HEK293T (cell line): ENCODE measurements at regions not wholly inside any gene's neighbourhood (a gene's known extent, or its start where the extent isn't known, plus 50 kb on each side); places are given as distances from the start of the nearest gene placed in this dataset.

Source experiments
- BHLHE40 ChIP-seq: fragments of 450-650 bp; IDR thresholded peaks from 2 replicates; pipeline ENCODE4 v1.6.1; 2016; ENCODE audit warnings: mild to moderate bottlenecking, moderate library complexity, borderline replicate concordance
- ELF4 ChIP-seq: fragments of 450-650 bp; IDR thresholded peaks from 2 replicates; pipeline ENCODE4 v1.6.1; 2017; ENCODE audit warnings: antibody characterized with exemption
- FOXA1 ChIP-seq: fragments of 450-650 bp; IDR thresholded peaks from 2 replicates; pipeline ENCODE4 v1.6.1; 2016; ENCODE audit warnings: mild to moderate bottlenecking
- FOXK2 ChIP-seq: fragments of 450-650 bp; IDR thresholded peaks from 2 replicates; pipeline ENCODE4 v1.6.1; 2016; ENCODE audit warnings: mild to moderate bottlenecking
- FOXM1 ChIP-seq: fragments of 450-650 bp; IDR thresholded peaks from 2 replicates; pipeline ENCODE4 v1.6.1; 2017; ENCODE audit warnings: mild to moderate bottlenecking, borderline replicate concordance
- HDGF ChIP-seq: fragments of 450-650 bp; IDR thresholded peaks from 2 replicates; pipeline ENCODE4 v1.6.1; 2017; ENCODE audit warnings: antibody characterized with exemption, borderline replicate concordance
- L3MBTL2 ChIP-seq: fragments of 450-650 bp; conservative IDR thresholded peaks from 2 replicates; pipeline ENCODE4 v1.6.1; 2016; ENCODE audit warnings: mild to moderate bottlenecking
- LEF1 ChIP-seq: fragments of 450-650 bp; IDR thresholded peaks from 2 replicates; pipeline ENCODE4 v1.6.1; 2017; ENCODE audit warnings: mild to moderate bottlenecking, borderline replicate concordance
- NFRKB ChIP-seq: fragments of 450-650 bp; IDR thresholded peaks from 2 replicates; pipeline ENCODE4 v1.6.1; 2016; ENCODE audit warnings: mild to moderate bottlenecking, moderate library complexity
- SP1 ChIP-seq: fragments of 450-650 bp; IDR thresholded peaks from 2 replicates; pipeline ENCODE4 v1.6.1; 2017
- SUZ12 ChIP-seq: fragments of 450-650 bp; IDR thresholded peaks from 2 replicates; pipeline ENCODE4 v1.6.1; 2016; ENCODE audit warnings: mild to moderate bottlenecking
- TARDBP ChIP-seq: fragments of 450-650 bp; IDR thresholded peaks from 2 replicates; pipeline ENCODE4 v1.6.1; 2016
- ZNF384 ChIP-seq: fragments of 450-650 bp; IDR thresholded peaks from 2 replicates; pipeline ENCODE4 v1.6.1; 2016
- TF ChIP-seq, protein P1 (sequence below): fragments of 450-650 bp; IDR thresholded peaks from 2 replicates; pipeline ENCODE4 v1.6.1; 2016

DNA sequence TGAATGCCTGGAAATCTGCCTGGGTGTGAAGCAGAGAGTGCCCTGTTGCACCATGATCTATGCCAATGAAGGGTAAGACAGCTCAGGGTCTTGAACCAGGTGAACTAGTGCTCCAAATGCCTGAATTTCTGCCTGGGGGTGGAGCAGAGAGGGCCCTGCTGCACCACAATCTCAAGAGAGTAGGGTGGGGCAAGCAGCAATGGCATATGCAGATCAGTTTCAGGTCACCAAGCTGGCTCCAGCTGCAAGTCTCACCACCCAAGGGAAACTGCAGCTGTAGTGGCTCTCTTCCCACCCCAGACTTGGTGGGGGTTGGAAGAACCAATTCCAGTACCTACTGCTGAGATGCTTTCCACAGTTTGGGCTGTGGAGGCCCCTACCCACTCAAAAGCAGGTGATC lies 147.0 kb downstream of the SPANXN1 start:
- TF ChIP-seq ZNF384 (no peak), ELF4 (no peak), HDGF (no peak), NFRKB (no peak), LEF1 (no peak), FOXM1 (no peak), SP1 (no peak), L3MBTL2 (no peak), BHLHE40 (no peak), FOXK2 (no peak), FOXA1 (no peak), TARDBP (no peak), SUZ12 (no peak)
- TF ChIP-seq, protein P1, sequence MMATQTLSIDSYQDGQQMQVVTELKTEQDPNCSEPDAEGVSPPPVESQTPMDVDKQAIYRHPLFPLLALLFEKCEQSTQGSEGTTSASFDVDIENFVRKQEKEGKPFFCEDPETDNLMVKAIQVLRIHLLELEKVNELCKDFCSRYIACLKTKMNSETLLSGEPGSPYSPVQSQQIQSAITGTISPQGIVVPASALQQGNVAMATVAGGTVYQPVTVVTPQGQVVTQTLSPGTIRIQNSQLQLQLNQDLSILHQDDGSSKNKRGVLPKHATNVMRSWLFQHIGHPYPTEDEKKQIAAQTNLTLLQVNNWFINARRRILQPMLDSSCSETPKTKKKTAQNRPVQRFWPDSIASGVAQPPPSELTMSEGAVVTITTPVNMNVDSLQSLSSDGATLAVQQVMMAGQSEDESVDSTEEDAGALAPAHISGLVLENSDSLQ = no peak
